Liver (tissue), 8 donors: ENCODE measurements at regions not wholly inside any gene's neighbourhood (a gene's known extent, or its start where the extent isn't known, plus 50 kb on each side); places are given as distances from the start of the nearest gene placed in this dataset.

Source experiments
- DNase-seq: peaks from one replicate; pipeline ENCODE4 v3.0.0-alpha.2; 2017; ENCODE audit warnings: low spot score
- H3K27ac ChIP-seq, 2 donors: one replicate each; pipeline ENCODE4 v1.7.0; 2013; ENCODE audit warnings: inconsistent platforms in 2 of 2, low read length in 2 of 2, control low read depth in 1 of 2, low read depth in 1 of 2, mild to moderate bottlenecking in 1 of 2
- H3K27me3 ChIP-seq, 4 donors: one replicate each; pipeline versions ENCODE4 v1.6.1 to v1.7.0; 2013; ENCODE audit warnings: low read length in 3 of 4, inconsistent platforms in 1 of 4, mild to moderate bottlenecking in 1 of 4, moderate library complexity in 1 of 4; ENCODE audit not compliant: control insufficient read depth in 4 of 4, insufficient read depth in 4 of 4
- H3K36me3 ChIP-seq, 4 donors: one replicate each; pipeline versions ENCODE4 v1.6.1 to v1.7.0; 2013; ENCODE audit warnings: low read length in 3 of 4, mild to moderate bottlenecking in 3 of 4, low read depth in 1 of 4, moderate library complexity in 1 of 4; ENCODE audit not compliant: control insufficient read depth in 4 of 4, insufficient read depth in 3 of 4
- H3K4me1 ChIP-seq, 4 donors: one replicate each; pipeline versions ENCODE4 v1.6.1 to v1.7.0; 2013; ENCODE audit warnings: low read length in 3 of 4, mild to moderate bottlenecking in 3 of 4, moderate library complexity in 1 of 4; ENCODE audit not compliant: control insufficient read depth in 4 of 4, insufficient read depth in 4 of 4
- H3K4me3 ChIP-seq, 3 donors: one replicate each; pipeline versions ENCODE4 v1.6.1 to v1.7.0; 2013; ENCODE audit warnings: low read length in 3 of 3, control low read depth in 1 of 3, low read depth in 1 of 3, mild to moderate bottlenecking in 1 of 3
- H3K9ac ChIP-seq, 2 donors: one replicate each; pipeline ENCODE4 v1.7.0; 2013; ENCODE audit warnings: low read length in 2 of 2, mild to moderate bottlenecking in 2 of 2, moderate library complexity in 2 of 2, control low read depth in 1 of 2, low read depth in 1 of 2
- H3K9me3 ChIP-seq, 4 donors: one replicate each; pipeline versions ENCODE4 v1.6.1 to v1.7.0; 2013; ENCODE audit warnings: low read length in 3 of 4; ENCODE audit not compliant: control insufficient read depth in 4 of 4
- ATF3 ChIP-seq: IDR thresholded peaks from 2 replicates; pipeline ENCODE4 v1.6.1; 2016; ENCODE audit warnings: antibody characterized with exemption
- CTCF ChIP-seq: fragments of 150-350 bp; IDR thresholded peaks from 2 replicates; pipeline ENCODE4 v1.5.1; 2017; ENCODE audit warnings: improper control_type of control experiment, low read depth, low read length; ENCODE audit not compliant: missing input control
- EGR1 ChIP-seq, 2 donors: IDR thresholded peaks; 2 replicates each; pipeline ENCODE4 v1.6.1; 2016 to 2018; ENCODE audit warnings: antibody characterized with exemption in 2 of 2, low read depth in 2 of 2
- FOXA1 ChIP-seq: IDR thresholded peaks from 2 replicates; pipeline ENCODE4 v1.6.1; 2016; ENCODE audit warnings: antibody characterized with exemption
- GABPA ChIP-seq, 2 donors: IDR thresholded peaks in 1 of 2; conservative IDR thresholded peaks in 1 of 2; 2 replicates each; pipeline ENCODE4 v1.6.1; 2016; ENCODE audit warnings: antibody characterized with exemption in 2 of 2, mild to moderate bottlenecking in 1 of 2, moderate library complexity in 1 of 2
- HNF4A ChIP-seq, 2 donors: conservative IDR thresholded peaks; 2 replicates each; pipeline ENCODE4 v1.6.1; 2016; ENCODE audit warnings: antibody characterized with exemption in 2 of 2, mild to moderate bottlenecking in 2 of 2
- HNF4G ChIP-seq: IDR thresholded peaks from 2 replicates; pipeline ENCODE4 v1.6.1; 2016; ENCODE audit warnings: antibody characterized with exemption
- JUND ChIP-seq, 2 donors: IDR thresholded peaks; 2 replicates each; pipeline ENCODE4 v1.6.1; 2016; ENCODE audit warnings: antibody characterized with exemption in 2 of 2
- MAX ChIP-seq: IDR thresholded peaks from 2 replicates; pipeline ENCODE4 v1.6.1; 2016; ENCODE audit warnings: antibody characterized with exemption
- RAD21 ChIP-seq, 2 donors: IDR thresholded peaks; 2 replicates each; pipeline ENCODE4 v1.6.1; 2016; ENCODE audit warnings: antibody characterized with exemption in 2 of 2, mild to moderate bottlenecking in 2 of 2
- REST ChIP-seq: IDR thresholded peaks from 2 replicates; pipeline ENCODE4 v1.6.1; 2016; ENCODE audit warnings: antibody characterized with exemption, mild to moderate bottlenecking
- RXRA ChIP-seq, 2 donors: IDR thresholded peaks; 2 replicates each; pipeline ENCODE4 v1.6.1; 2017 to 2018; ENCODE audit warnings: antibody characterized with exemption in 2 of 2, mild to moderate bottlenecking in 1 of 2
- SP1 ChIP-seq: IDR thresholded peaks from 2 replicates; pipeline ENCODE4 v1.6.1; 2018; ENCODE audit warnings: antibody characterized with exemption, mild to moderate bottlenecking
- TAF1 ChIP-seq: conservative IDR thresholded peaks from 2 replicates; pipeline ENCODE4 v1.6.1; 2016; ENCODE audit warnings: antibody characterized with exemption, mild to moderate bottlenecking
- YY1 ChIP-seq: IDR thresholded peaks from 2 replicates; pipeline ENCODE4 v1.6.1; 2016; ENCODE audit warnings: antibody characterized with exemption, mild to moderate bottlenecking
- WGBS: extraction: QIAGEN DNeasy Blood & Tissue Kit; methylation state at CpG from one replicate; pipeline ENCODE4 v1.1.7; 2013; 5-methylcytosine and 5-hydroxymethylcytosine counted together
- TF ChIP-seq, protein P1 (sequence below): IDR thresholded peaks from 2 replicates; pipeline ENCODE4 v1.6.1; 2016; ENCODE audit warnings: antibody characterized with exemption
- donor health status: healthy.
- donor health status: healthy.
- donor health status: healthy.
- donor health status: healthy.
- donor health status: healthy.

DNA sequence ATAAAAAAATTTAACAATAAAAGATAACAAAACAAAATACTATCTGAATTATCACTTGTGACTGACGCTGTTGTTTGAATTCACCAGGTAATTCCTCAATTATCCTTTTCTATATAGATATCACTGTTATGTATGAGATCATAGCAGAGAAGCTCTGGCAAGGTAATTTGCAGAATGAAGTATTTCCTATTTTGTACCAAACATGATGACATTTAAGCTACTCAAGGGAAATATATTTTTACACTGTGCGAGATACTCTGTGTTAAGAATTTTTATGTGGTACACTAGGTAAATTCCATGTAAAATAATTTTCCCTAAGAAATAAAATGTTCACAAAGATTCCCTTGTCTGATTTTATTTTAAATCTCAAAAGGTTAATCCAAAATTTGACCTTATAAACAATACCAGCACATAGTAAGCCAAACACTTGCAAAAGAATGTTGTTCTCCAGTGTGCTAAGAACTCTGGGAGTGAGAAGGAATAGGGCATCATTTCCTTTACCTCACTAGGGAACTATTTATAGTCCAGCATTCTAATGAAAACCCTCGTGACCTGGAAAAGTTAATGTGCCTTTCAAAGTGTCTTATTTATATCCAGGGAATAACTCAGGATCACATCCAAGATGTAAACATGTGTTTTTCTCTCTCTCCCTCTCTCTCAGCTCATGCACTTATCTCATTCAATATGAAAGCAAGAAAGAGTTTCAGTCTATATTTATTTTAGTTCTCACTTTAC, 115.2 kb upstream of the RAP1B start:
- no peak for DNase-seq
- no peak overlapping the region for H3K9ac ChIP-seq
- no peaks in the 10 kb centered on the region for H3K4me1 ChIP-seq
- H3K36me3 ChIP-seq, result no peaks in the 10 kb centered on the region
- H3K4me3 ChIP-seq, result no peak overlapping the region
- H3K27ac ChIP-seq, result no peak overlapping the region
- TF ChIP-seq FOXA1, result no peak
- no peak for TF ChIP-seq JUND (IDR thresholded peaks at IDR 0.05)
- TF ChIP-seq ATF3, result no peak
- TF ChIP-seq CTCF, result no peak
- TF ChIP-seq HNF4G, result no peak
- no peak for TF ChIP-seq RAD21 (IDR thresholded peaks at IDR 0.05)
- H3K9me3 ChIP-seq, result no peaks in the 10 kb centered on the region
- no peaks in the 10 kb centered on the region for H3K27me3 ChIP-seq
- 86% methylated on average over 3 of the region's 3 CpGs for WGBS

DNA sequence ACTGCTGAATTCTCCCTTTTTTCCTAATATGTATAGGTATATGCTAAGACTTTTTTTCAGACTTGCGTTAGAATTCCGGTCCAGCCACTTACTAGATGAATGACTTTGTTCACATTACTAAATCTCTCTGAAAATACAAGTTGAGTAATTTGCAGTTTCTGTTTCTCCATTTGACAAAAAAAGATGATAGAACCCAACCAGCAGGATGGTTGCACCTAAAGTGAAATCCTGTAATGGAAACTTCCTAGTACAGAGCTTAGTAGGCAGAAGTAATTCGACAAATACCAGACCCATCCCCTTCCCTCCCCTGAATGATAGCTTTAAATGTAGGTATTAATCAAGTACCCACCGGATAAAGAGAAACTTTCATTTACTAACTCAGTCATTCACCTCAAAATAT, 113.6 kb upstream of the RAP1B start:
- H3K27ac ChIP-seq, result no peak overlapping the region

More for the DNA sequence above, 113.6 kb upstream of the RAP1B start:
- no peak for DNase-seq
- Histone ChIP-seq H3K36me3 (no peaks in the 10 kb centered on the region), H3K4me1 (no peaks in the 10 kb centered on the region), H3K9me3 (no peaks in the 10 kb centered on the region), H3K4me3 (no peak overlapping the region), H3K27me3 (no peaks in the 10 kb centered on the region), H3K9ac (no peak overlapping the region)
- no peak for TF ChIP-seq TAF1
- TF ChIP-seq, protein P1, sequence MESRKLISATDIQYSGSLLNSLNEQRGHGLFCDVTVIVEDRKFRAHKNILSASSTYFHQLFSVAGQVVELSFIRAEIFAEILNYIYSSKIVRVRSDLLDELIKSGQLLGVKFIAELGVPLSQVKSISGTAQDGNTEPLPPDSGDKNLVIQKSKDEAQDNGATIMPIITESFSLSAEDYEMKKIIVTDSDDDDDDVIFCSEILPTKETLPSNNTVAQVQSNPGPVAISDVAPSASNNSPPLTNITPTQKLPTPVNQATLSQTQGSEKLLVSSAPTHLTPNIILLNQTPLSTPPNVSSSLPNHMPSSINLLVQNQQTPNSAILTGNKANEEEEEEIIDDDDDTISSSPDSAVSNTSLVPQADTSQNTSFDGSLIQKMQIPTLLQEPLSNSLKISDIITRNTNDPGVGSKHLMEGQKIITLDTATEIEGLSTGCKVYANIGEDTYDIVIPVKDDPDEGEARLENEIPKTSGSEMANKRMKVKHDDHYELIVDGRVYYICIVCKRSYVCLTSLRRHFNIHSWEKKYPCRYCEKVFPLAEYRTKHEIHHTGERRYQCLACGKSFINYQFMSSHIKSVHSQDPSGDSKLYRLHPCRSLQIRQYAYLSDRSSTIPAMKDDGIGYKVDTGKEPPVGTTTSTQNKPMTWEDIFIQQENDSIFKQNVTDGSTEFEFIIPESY, result no peak
- TF ChIP-seq FOXA1, result no peak
- no peak for TF ChIP-seq RAD21 (IDR thresholded peaks at IDR 0.05)
- no peak for TF ChIP-seq MAX
- TF ChIP-seq JUND (IDR thresholded peaks at IDR 0.05), result no peak
- TF ChIP-seq RXRA (IDR thresholded peaks at IDR 0.05), result no peak
- TF ChIP-seq GABPA (IDR thresholded peaks at IDR 0.05 in 1 of 2, conservative IDR thresholded peaks at IDR 0.05 in 1 of 2), result no peak
- no peak for TF ChIP-seq HNF4A (conservative IDR thresholded peaks at IDR 0.05)
- no peak for TF ChIP-seq HNF4G
- no peak for TF ChIP-seq SP1
- TF ChIP-seq CTCF, result no peak
- TF ChIP-seq EGR1 (IDR thresholded peaks at IDR 0.05; ENCODE audit: low read depth in 2 of 2), result no peak
- TF ChIP-seq REST, result no peak
- no peak for TF ChIP-seq YY1
- WGBS, result 81% methylated on average over 4 of the region's 4 CpGs
